PC-9 (cell line): ENCODE measurements at regions not wholly inside any gene's neighbourhood (a gene's known extent, or its start where the extent isn't known, plus 50 kb on each side); places are given as distances from the start of the nearest gene placed in this dataset.

Experiments used
- CTCF ChIP-seq: fragments of 200-600 bp; sonication (generic); conservative IDR thresholded peaks from 2 replicates; pipeline ENCODE4 v1.6.1; 2017; ENCODE audit warnings: mixed run types, antibody characterized with exemption, mild to moderate bottlenecking, moderate library complexity
- EZH2 ChIP-seq: fragments of 200-600 bp; sonication (generic); IDR thresholded peaks from 2 replicates; pipeline ENCODE4 v1.8.0; 2017; ENCODE audit warnings: antibody characterized with exemption, low read depth

- TF ChIP-seq CTCF, result no peak
- TF ChIP-seq EZH2, result no peak
Measured at GRCh38 chr18:43934322-43934721, 657.0 kb upstream of the SYT4 start.
